ENCODE measurements at regions not wholly inside any gene's neighbourhood (a gene's known extent, or its start where the extent isn't known, plus 50 kb on each side); places are given as distances from the start of the nearest gene placed in this dataset.

GRCh38 chr6:112912416-112913101, 565.4 kb downstream of the RFPL4B start:
- TF ChIP-seq CTCF (IDR thresholded peaks at IDR 0.05; ENCODE audit: low read length) (no peak), EZH2 (optimal IDR thresholded peaks at IDR 0.05; ENCODE audit: low read depth, low read length) (no peak), EZH2phosphoT487 (IDR thresholded peaks at IDR 0.05; ENCODE audit: low read length) (no peak)

Measured in MM.1S (cell line).